ENCODE measurements at regions not wholly inside any gene's neighbourhood (a gene's known extent, or its start where the extent isn't known, plus 50 kb on each side); places are given as distances from the start of the nearest gene placed in this dataset.

GRCh38 chr4:29467044-29467717 lies 1253.0 kb upstream of the PCDH7 start:
- H3K4me3 ChIP-seq (replicated peaks in 1 of 2; ENCODE audit: low read depth in 2 of 2, low read length in 2 of 2): no peak overlapping the region
- DNase-seq (ENCODE audit: low read depth in 2 of 2): no peak
- TF ChIP-seq, protein P1, sequence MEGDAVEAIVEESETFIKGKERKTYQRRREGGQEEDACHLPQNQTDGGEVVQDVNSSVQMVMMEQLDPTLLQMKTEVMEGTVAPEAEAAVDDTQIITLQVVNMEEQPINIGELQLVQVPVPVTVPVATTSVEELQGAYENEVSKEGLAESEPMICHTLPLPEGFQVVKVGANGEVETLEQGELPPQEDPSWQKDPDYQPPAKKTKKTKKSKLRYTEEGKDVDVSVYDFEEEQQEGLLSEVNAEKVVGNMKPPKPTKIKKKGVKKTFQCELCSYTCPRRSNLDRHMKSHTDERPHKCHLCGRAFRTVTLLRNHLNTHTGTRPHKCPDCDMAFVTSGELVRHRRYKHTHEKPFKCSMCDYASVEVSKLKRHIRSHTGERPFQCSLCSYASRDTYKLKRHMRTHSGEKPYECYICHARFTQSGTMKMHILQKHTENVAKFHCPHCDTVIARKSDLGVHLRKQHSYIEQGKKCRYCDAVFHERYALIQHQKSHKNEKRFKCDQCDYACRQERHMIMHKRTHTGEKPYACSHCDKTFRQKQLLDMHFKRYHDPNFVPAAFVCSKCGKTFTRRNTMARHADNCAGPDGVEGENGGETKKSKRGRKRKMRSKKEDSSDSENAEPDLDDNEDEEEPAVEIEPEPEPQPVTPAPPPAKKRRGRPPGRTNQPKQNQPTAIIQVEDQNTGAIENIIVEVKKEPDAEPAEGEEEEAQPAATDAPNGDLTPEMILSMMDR (IDR thresholded peaks at IDR 0.05; ENCODE audit: low read depth, low read length): no peak

Data from cardiac fibroblast (primary cell).